ENCODE measurements at regions not wholly inside any gene's neighbourhood (a gene's known extent, or its start where the extent isn't known, plus 50 kb on each side); places are given as distances from the start of the nearest gene placed in this dataset.
"Not testable (repeated sequence)": the region's sequence is repeated elsewhere in the genome, so short reads cannot be mapped to it uniquely, and the experiment has no call there.

DNA sequence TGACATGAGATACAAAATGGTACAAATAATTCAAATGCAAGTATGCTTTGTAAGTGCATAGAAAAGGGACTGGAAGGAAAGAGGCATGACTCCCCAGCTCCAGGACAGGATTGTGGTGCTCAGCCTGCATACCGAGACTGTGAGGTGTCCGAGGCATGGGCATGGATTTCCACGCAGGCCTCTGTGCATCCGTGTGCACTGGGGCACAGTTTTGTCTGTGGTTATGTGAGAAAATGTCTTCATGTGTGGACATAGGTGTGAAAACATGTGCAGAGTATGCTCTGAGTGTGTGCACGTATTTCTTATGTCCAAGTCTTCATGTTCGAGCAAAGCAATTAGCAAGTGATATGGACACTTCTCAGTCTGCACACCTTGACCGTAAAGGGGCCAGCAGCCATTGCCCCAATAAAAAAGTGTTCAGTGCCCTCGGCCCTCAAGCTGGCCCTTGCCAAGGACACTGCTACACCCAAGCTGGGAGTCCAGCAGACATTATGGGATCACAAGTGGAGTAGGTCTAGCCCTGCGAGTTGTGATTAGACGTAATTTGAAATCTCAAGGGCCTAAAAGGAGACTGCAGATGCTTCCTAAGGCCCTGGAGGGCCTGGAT is 120.7 kb downstream of the CYP26B1 start:
- intact Hi-C loops (cut with DNase I) = no loop called here
- H3K4me3 ChIP-seq = no peak overlapping the region
- H3K27ac ChIP-seq = no peak overlapping the region
- no peaks in the 10 kb centered on the region for H3K4me1 ChIP-seq (replicated peaks)
- TF ChIP-seq POLR2AphosphoS5 (IDR thresholded peaks at IDR 0.05) = no peak
- no peak for TF ChIP-seq CTCF (IDR thresholded peaks at IDR 0.05)
- TF ChIP-seq POLR2A (IDR thresholded peaks at IDR 0.05) = no peak
- H3K36me3 ChIP-seq = no peaks in the 10 kb centered on the region
- WGBS = 89% methylated on average over 10 of the region's 10 CpGs
- DNase-seq (ENCODE audit: low spot score) = no peak
- no peaks in the 10 kb centered on the region for H3K27me3 ChIP-seq (replicated peaks; ENCODE audit: insufficient read depth)
- no peaks in the 10 kb centered on the region for H3K9me3 ChIP-seq

GRCh38 chr2:72024451-72025175 is 123.0 kb downstream of the CYP26B1 start:
- Histone ChIP-seq H3K9me3 (no peaks in the 10 kb centered on the region), H3K4me1 (replicated peaks) (no peaks in the 10 kb centered on the region), H3K27ac (no peak overlapping the region), H3K4me3 (no peak overlapping the region), H3K36me3 (no peaks in the 10 kb centered on the region), H3K27me3 (replicated peaks; ENCODE audit: insufficient read depth) (no peaks in the 10 kb centered on the region)
- no peak for TF ChIP-seq POLR2AphosphoS5 (IDR thresholded peaks at IDR 0.05)
- TF ChIP-seq POLR2A (IDR thresholded peaks at IDR 0.05) = no peak
- no peak for TF ChIP-seq CTCF (IDR thresholded peaks at IDR 0.05)
- 81% methylated on average over 16 of the region's 16 CpGs for WGBS
- intact Hi-C loops (cut with DNase I) = no loop called here
- DNase-seq (ENCODE audit: low spot score) = no peak

- intact Hi-C loops (cut with DNase I) = no loop called here
These were observed 123.8 kb downstream of the CYP26B1 start for GRCh38 chr2:72023678-72024390.

GRCh38 chr2:72021371-72021770 is 126.3 kb downstream of the CYP26B1 start:
- H3K9me3 ChIP-seq; DNase-seq (ENCODE audit: low spot score); H3K27ac ChIP-seq; H3K4me1 ChIP-seq (replicated peaks); H3K36me3 ChIP-seq; H3K27me3 ChIP-seq (replicated peaks; ENCODE audit: insufficient read depth); intact Hi-C loops (cut with DNase I); H3K4me3 ChIP-seq: not testable (repeated sequence)
- whole genome bisulfite sequencing = 72% methylated on average over 16 of the region's 16 CpGs

More at GRCh38 chr2:72023678-72024390, 123.8 kb downstream of the CYP26B1 start:
- TF ChIP-seq POLR2AphosphoS5 (IDR thresholded peaks at IDR 0.05) = no peak
- H3K4me1 ChIP-seq (replicated peaks) = no peaks in the 10 kb centered on the region
- H3K36me3 ChIP-seq = no peaks in the 10 kb centered on the region
- H3K9me3 ChIP-seq = no peaks in the 10 kb centered on the region
- WGBS = 100% methylated on average over 7 of the region's 7 CpGs
- H3K27ac ChIP-seq = no peak overlapping the region
- no peak overlapping the region for H3K4me3 ChIP-seq
- DNase-seq (ENCODE audit: low spot score) = no peak
- no peaks in the 10 kb centered on the region for H3K27me3 ChIP-seq (replicated peaks; ENCODE audit: insufficient read depth)

- Histone ChIP-seq H3K9me3 (no peaks in the 10 kb centered on the region), H3K4me3 (no peak overlapping the region), H3K4me1 (replicated peaks) (no peaks in the 10 kb centered on the region), H3K36me3 (no peaks in the 10 kb centered on the region), H3K27me3 (replicated peaks; ENCODE audit: insufficient read depth) (no peaks in the 10 kb centered on the region), H3K27ac (no peak overlapping the region)
- intact Hi-C loops (cut with DNase I) = no loop called here
- WGBS = 39% methylated on average over 1 of the region's 1 CpG
- no peak for DNase-seq (ENCODE audit: low spot score)
- TF ChIP-seq CTCF (IDR thresholded peaks at IDR 0.05) (no peak), POLR2A (IDR thresholded peaks at IDR 0.05) (no peak), POLR2AphosphoS5 (IDR thresholded peaks at IDR 0.05) (no peak)
These were observed 132.4 kb downstream of the CYP26B1 start for GRCh38 chr2:72015266-72015665.

All from prostate gland (tissue), 2 donors.